GM18951 (cell line): ENCODE measurements at regions not wholly inside any gene's neighbourhood (a gene's known extent, or its start where the extent isn't known, plus 50 kb on each side); places are given as distances from the start of the nearest gene placed in this dataset.

Experiments used
- POLR2A ChIP-seq: IDR thresholded peaks from 4 replicates; pipeline ENCODE4 v1.6.1; 2011; ENCODE audit warnings: mild to moderate bottlenecking; ENCODE audit not compliant: insufficient read length, insufficient read depth; ENCODE audit errors: extremely low read depth
- in situ Hi-C: fragments of 300-500 bp; cut with MboI; formaldehyde crosslinking; loops from one replicate; pipeline ENCODE4 v1.12.0; 2022; ENCODE audit warnings: low sequenced_read_pairs, mixed read lengths, inconsistent platforms; ENCODE audit not compliant: unreplicated experiment

DNA sequence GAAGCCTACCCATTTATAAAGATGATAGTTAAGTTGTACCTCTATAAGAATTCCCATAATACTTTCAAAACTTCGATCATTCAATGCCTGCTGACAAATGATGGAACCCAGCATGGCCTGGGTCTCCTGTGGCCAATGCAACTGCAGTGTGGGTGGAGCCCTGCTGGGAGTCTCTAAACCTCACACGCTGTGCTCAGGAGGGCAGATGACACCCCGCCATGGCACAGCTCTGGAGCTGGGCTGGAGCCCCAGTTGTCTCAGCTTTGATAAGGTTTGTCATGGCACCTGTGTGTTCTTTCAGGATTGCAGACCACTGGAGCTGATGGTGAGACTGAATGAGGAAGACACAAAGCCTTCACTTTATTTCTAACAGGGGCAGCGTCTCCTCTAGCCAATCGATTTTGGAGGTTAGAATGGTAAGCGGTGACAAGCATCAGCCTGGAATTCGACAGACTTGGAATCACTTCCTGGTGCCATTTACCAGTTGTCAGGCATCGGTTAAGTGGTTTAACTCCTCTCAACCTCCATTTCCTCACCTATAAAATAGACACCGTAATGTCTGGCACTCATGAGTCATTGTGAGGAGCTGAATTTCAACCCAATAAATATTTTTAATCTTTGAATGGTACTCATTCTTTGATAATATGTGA is 383.6 kb upstream of the SALL3 start:
- in situ Hi-C loops, result no loop called here
- no peak for TF ChIP-seq POLR2A

DNA sequence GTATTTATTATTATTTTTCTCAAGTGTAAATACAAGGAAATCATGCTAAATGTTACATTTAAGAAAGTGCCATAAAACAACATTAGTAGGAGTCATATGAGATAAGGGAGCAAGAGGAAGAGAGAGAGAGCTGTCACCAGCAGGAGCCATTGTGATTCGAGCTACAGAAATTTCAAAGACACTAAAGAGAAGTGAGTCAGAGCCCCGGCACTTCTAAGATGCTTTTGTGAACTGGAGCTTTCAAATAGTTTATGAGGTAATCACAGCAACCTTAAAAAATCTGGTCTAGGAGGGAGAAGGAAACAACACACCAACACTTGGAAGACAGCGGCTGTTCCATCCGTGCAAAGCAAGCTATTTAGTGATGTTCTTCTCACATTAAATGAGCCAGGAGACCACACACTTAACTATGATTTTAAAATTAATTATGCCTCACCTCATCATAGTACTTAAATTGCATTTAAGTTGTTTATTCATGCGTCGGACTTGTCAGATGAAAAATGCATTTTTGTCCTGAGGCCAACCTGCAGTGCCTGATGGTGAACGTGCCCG is 382.7 kb upstream of the SALL3 start:
- no peak for TF ChIP-seq POLR2A
- in situ Hi-C loops, result no loop called here

DNA sequence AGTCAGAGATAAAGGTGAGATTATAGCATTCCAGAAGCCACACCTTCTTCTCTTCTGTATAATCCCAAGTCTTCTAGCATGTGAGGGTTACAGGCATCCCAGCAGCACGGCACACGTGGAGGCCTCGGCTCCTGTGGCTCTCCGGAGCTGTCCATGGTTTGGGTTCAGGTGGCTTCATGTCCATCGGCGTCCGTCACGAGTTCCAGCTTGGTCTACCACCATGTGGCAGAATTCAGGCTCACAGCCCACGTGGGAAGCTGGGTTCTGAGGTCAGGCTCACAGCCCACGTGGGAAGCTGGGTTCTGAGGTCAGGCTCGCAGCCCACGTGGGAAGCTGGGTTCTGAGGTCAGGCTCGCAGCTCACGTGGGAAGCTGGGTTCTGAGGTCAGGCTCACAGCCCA is 378.3 kb upstream of the SALL3 start:
- TF ChIP-seq POLR2A, result no peak
- in situ Hi-C loops, result no loop called here

DNA sequence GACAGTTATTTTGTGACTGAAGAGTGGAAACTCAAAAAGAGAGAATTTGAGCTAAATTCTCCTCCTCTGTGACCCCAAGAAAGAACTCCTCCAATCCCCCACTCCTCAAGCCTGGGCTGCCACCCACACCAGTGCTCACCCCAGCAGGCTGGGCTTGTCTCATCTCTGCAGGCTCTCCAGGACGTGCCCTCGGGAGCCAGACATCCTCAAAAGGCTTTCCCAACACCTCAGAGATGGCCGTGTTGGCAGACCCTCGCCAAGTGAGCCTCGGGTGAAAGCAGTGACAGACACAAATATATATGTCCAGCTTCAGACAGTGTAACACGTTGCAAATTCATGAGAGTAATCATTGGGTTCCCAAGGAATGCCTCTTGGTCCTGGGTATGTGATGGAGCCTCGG is 377.7 kb upstream of the SALL3 start:
- in situ Hi-C loops, result no loop called here
- no peak for TF ChIP-seq POLR2A

DNA sequence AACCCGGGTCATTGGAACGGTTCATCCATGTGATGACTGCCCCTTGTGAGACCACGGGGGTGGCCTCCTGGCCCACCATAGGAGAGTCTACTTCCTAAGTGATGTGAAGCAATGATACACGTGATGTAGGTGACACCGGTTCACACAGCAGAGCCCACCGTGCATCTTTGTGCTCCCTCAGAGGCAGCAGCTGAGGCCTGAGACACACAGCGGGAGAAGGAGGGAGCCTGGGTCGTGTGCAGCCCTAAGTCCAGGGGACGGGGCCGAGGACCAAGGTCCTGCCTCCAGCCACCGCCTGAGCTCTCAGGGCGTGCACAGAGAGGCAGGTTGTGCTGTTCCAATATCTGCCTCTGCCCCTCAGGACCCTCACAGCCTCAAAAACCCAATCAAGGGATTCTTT is 377.2 kb upstream of the SALL3 start:
- TF ChIP-seq POLR2A, result no peak
- in situ Hi-C loops, result no loop called here

DNA sequence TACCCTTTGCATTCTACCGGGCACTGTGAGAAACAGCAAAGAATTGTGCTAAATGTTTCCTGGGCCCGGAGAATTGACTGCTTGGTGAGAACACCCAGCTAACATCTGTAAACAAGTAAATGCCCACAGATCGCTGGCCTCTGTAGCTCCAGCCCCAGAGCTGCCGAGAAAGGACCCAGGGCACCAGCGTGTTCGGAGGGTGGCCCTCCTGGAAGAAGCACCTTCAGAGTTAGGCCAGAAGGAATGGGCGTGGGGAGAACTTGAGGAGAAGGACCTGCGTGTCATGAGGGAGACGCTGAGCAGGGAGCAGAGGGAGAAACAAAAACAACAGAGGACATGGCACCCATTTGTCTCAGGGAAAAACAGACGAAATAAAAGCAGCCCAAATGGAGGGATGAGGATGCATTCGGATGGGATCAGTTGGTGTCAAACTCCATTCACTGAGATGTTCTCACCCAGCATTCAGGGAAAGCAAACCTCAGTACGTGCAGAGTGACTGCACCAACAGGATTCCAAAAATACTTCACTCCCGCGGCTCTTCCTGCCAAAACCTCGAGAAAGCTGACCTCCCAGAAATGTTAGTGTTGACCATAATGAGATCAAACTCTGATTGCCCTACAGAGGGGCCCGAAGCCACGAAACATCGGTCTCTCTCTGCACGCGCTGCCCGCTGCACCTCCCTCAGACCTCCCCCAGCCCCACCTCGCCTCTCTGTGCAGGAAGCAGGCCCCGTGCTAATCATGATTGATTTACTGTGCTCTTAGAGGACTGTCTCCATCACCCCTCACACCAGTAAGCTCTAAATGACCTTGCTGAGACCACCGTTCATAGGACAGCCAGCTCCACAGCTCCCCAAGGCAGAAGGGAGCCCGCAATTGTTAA is 376.3 kb upstream of the SALL3 start:
- in situ Hi-C loops, result no loop called here
- no peak for TF ChIP-seq POLR2A

DNA sequence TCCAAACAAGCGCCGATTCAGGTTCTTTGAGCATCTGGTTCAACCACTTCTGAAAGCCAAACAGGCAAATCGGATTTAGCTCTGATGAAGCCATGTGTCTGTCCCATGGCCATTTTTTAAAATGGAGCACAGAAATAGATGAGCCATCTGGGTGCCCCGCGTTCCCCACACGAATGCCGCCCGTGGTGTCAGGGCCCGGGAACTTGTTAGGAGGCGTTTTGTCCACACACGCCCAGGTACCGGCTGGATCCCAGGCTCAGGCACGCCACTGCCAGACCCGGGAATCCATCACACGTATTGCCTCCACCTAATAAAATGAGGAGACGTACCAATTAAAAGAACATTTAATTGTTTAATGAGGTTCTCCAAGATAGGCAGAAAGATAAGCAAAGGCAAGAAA is 374.4 kb upstream of the SALL3 start:
- in situ Hi-C loops, result no loop called here
- TF ChIP-seq POLR2A, result no peak

DNA sequence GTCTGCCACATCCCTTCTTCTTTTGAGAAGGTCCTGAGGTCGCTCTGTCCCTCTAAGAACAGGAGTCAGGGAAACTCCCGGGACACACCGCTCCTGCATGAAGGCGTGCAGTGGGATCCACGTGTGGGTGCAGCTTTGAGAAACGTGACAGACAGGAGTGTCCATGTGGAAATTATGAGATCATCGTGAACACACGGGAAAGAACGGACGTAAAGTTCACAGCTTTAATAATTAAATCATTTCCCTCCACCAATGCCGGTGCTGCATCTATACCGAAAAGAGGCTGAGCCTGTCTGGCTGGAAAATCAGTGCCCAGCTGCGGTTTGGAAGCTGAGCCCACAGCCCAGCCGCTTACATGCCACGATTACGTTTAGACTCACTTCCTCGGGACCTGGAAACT is 372.4 kb upstream of the SALL3 start:
- no peak for TF ChIP-seq POLR2A
- in situ Hi-C loops, result no loop called here

DNA sequence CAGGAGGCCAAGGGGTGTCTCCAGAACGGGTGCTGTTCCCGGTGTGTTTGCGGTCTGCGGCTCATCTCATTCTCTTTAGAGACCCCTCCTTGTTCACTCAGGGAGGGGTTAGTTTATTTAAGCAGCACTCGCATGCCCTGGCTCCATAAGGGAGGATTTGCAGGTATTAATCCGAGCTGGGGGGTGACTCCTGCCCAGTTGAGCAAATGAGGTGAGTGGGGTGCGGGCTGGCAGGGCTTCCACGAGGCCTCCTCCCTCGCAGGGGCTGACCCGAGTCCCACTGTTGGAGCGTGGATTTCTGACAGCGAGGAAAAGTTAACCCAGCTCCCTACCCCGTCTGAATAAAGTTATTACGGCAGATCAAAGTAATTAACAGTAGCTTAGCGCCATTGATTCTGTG is 371.8 kb upstream of the SALL3 start:
- TF ChIP-seq POLR2A, result no peak
- in situ Hi-C loops, result no loop called here

DNA sequence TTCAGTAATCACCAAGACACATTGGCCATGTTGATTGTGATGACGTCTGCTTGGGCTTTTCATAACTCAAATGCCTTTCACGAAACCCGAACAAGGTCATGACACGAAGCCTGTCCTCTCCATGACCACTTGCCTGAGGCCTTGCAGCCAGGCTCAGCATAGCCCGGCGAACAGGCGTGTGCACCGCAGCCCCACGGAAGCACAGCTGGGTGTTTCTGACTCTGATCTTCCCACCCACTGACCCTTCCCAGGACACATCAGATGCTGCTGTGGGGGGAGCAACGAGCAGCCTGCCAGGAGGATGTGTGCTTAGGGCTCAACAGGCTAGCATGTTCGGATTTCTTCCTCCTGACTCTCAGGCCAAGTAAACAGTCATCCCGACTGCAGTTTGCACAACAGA is 369.4 kb upstream of the SALL3 start:
- in situ Hi-C loops, result no loop called here

DNA sequence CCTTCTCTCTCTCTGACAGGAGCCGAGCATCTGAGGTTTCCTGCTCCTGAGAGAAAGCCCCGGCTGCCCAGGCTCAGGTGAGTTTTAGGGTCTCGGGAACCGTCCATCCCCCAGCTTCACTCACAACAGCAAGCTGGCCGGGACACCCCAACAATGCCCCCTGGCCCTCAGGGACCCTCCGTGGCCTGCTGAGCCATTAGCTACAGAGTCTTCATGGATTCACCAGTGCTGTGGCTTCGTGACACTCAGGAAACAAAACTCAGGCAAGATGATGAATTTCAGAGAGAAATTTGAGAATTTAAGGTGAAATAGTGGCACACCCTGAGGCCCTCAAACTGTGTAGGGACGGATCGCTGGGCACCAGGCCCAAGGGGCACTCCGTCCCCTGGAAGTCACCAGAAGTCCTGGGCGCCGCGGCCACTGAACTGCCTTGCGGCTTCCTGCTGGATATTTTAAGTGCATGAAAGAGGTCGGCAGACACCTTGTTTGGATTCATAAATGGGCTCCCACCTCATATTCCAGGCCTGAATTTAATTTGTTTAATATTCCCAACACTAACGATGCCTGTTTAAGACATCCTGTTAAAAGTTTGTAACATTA is 368.3 kb upstream of the SALL3 start:
- TF ChIP-seq POLR2A, result no peak
- in situ Hi-C loops, result no loop called here

More for the DNA sequence above, 369.4 kb upstream of the SALL3 start:
- TF ChIP-seq POLR2A, result no peak

DNA sequence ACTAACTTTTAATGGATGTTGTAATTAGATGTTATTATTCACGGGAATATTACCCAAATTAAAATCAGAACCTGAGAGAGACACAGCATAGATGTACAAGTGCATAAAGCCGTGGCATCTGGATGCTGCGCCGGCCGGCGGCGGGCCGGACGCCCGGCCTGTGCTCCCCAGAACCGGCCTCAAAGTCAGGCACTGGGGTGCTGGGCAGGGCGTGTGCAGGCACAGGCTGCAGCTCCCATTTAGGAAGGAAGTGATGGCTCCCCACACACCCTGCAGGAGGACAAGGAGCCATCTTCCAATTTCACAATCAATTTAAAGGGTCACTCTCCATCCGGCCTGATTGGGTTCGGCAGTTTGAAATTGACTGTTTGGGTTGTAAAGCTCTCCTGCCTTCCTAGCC is 367.7 kb upstream of the SALL3 start:
- TF ChIP-seq POLR2A, result no peak
- in situ Hi-C loops, result no loop called here

DNA sequence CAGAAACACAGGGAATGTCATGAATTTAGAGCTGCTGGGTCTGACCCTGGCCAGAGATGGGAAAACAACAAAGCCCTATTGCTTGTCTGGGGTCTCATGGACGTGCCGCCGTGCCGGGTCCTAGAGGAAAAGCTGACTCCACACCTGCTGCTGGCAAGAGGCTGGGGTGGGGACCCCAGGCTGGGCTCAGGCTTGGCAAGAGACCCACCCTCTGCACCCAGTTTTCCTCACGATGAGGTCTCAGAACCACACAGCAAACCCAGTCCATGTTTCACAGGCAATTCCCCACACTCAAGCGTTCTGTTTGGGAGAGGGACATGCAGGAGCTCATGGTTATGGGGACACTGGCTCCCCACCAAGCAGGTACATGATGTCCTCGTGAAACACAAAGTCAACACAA is 367.3 kb upstream of the SALL3 start:
- TF ChIP-seq POLR2A, result no peak
- in situ Hi-C loops, result no loop called here
